Stimulated activated CD8-positive, alpha-beta memory T cell treated with anti-CD3 and anti-CD28 coated beads, Interleukin-15, amount 100 ng/mL, for 48 hours (primary cell): ENCODE measurements at regions not wholly inside any gene's neighbourhood (a gene's known extent, or its start where the extent isn't known, plus 50 kb on each side); places are given as distances from the start of the nearest gene placed in this dataset.
"Not testable (repeated sequence)": the region's sequence is repeated elsewhere in the genome, so short reads cannot be mapped to it uniquely, and the experiment has no call there.

Source experiments
- DNase-seq, 2 donors: peaks; one replicate each; pipeline ENCODE4 v3.0.0-alpha.2; 2020; ENCODE audit warnings: low read depth in 2 of 2

- no peak for DNase-seq
Measured at GRCh38 chr2:7377916-7378569, 460.8 kb downstream of the RNF144A start.

- no peak for DNase-seq
Measured at GRCh38 chr2:7378591-7378990, 461.4 kb downstream of the RNF144A start.

- no peak for DNase-seq
Measured at GRCh38 chr2:7379799-7380198, 462.6 kb downstream of the RNF144A start.

DNA sequence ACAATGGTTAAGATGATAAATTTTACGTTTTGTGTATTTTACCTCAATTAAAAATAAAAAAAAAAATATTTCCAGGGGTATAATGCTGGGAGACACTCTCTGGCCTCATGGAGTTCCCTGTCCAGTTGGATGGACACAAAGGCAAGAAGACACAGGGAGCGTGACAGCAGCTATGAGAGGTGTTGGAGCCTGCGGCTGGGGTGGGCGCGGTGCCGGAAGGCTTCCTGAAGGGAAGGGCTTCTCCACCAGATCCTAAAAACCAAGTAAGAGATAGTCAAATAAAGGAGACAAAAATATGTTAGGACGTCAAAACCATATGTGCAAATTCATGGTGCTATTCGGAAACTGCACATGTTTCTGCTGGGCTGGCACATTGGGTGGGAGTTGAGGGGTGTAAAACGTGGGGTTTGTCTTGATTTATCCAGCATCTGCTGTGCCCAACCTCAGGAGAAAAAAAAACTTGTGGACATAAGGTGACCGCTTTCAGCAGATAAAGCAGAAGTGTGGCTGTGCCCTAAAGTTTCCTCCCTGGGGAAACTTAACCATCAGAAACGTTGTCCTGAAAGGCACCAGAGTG is 467.6 kb downstream of the RNF144A start:
- DNase-seq, result no peak

DNA sequence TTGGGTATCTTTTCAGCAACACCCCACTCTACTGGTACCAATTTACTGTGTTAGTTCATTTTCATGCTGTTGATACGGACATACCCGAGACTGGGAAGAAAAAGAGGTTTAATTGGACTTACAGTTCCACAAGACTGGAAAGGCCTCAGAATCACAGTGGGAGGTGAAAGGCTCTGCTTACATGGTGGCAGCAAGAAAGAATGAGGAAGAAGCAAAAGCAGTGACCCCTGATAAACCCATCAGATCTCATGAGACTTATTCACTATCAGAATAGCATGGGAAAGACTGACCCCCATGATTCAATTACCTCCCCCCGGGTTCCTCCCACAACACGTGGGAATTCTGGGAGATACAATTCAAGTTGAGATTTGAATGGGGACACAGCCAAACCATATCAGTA is 473.1 kb downstream of the RNF144A start:
- DNase-seq, result not testable (repeated sequence)

DNA sequence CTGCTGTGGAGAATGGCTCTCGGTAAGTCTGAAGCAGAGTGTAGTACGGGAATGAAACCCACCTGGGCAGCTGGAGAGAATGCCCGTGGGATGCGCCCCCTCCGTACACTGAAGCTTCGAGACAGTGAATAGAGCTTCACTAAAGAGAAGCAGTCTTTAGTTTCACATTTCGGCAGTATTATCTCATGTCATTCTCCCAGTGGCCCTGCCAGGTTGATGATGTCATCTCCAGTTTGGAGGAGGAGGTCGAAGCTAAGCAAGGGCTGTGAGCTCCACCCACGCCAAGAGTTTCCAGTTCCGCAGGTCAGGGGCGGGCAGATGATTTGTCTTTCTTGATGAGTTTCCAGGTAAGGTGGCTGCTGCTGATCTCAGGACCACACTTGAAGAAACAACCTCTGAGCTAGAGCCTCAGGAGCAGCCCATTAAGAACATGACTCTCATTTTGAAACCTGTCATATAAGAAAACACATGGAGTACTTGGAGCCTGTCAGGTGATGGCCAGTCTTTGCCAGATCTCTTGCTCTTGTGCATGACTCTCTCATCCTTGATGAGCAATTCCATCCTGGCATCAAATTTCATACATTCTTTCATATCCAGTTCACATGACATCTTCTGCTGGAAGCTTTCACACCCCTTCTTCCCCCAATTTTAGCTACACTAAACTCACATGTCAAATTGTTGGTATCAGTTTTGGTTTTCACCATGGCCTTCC is 475.0 kb downstream of the RNF144A start:
- DNase-seq, result no peak

GRCh38 chr2:7394195-7394594 is 477.0 kb downstream of the RNF144A start:
- no peak for DNase-seq

DNA sequence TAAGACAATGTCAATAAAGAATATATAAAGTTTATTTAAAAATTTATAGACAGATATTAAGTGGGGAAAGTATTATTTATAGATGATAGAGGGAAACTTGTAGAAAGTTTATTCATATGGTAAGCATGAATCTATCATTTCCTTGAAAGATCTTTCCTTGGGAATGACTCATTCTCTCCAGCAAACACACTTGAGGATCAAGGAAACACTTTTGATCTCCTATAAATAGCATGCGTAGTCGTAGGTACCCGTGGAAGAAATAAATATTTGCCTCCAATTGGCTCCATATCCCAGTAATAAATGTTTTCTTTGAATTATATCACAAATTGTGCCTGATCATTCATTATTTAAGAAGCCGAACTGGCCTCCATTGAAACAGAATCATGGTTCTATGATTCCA is 483.4 kb downstream of the RNF144A start:
- no peak for DNase-seq

GRCh38 chr2:7403092-7403775 is 486.0 kb downstream of the RNF144A start:
- no peak for DNase-seq

GRCh38 chr2:7405861-7406715 is 488.9 kb downstream of the RNF144A start:
- DNase-seq, result no peak

GRCh38 chr2:7407001-7407400 is 489.8 kb downstream of the RNF144A start:
- no peak for DNase-seq

DNA sequence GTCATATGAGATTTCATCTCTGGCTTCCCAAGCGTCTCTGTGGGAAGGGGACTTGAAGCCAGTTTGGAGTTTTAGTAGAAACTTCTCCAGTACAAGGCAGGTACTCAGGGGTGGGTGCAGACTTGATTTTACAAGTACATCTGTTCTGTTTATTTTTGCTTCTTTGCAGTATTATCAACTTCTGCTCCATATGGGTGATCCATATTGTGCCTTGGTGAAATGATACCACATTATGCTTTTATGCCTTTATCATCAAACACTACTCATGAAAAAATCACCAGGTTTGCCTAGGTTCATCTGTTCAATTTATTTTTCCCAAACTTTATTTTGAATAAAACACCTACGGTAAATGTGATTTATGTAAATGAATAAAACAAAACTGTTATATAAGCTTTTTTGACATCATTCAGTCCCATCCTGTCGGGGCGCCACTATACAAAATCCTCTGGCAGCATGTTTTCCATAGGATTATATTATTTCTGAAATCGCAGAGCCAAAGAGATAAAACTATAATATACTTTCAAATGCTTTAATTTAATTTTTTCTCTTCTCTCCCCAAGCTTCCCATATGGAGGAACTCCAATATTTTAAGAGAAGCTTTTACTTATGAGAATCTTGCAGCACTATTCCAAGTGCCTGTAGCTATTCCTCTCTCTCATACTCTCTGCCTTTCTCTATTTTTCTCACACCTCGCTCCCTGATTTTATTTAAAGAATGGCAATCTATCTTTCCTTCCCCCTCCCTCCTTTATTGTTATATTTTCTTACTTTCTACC is 490.9 kb downstream of the RNF144A start:
- no peak for DNase-seq

DNA sequence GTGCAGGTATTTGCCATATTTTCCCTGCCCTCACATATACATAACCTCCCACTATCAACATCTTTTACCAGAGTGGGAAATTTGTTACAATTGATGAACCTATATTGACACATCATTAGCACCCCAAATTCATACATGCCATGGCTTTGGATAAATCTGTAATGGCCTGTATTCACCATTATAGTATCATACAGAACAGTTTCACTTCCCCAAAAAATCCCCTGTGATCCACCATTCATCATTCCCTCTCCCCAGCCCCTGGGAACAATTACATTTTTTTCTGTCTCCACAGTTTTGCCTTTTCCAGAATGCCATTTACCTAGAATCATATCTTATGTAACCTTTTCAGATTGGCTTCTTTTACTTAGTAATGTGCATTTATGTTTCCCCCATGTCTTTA is 494.5 kb downstream of the RNF144A start:
- no peak for DNase-seq

DNA sequence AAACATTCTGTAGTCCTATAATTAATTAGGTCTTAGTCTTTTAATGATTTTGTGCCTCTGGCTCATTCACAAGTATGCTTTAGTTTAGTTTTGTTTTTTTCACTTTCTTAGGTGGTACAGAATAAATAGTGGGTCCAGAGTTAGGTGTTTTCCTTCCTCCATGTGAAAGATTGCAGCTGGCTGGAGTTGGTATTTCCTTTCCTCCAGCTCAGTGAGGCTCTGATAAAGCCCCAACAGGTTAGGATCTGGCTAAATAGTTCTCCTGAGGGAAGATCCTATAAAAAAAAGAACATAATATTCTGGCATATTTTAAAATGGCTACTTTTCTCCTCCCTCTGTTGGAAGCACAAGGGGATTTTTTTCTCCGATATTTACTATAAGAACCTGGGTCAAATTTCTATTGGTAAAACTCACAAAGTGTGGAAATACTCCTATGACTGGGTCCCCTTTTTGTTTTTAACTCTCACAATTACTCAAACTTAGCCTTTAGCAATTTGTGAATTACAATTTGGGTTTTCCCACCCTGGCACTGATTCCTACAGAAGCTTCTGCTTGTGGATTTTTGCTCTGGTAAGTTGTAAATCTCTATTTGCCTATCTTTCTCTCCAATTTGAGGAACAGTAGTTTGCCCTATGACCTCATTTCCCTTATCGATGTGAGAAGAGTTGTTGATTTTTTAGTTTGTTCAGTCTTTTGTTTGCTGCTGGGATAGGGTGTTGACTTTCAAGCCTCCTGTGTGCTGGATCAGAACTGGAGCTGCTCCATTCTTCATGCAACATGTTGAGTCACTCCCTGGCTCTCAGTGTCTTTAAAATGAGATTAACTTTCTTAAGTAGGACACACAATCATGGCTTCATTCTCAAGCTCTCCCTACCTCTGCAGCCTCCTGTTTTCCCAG is 500.9 kb downstream of the RNF144A start:
- no peak for DNase-seq

DNA sequence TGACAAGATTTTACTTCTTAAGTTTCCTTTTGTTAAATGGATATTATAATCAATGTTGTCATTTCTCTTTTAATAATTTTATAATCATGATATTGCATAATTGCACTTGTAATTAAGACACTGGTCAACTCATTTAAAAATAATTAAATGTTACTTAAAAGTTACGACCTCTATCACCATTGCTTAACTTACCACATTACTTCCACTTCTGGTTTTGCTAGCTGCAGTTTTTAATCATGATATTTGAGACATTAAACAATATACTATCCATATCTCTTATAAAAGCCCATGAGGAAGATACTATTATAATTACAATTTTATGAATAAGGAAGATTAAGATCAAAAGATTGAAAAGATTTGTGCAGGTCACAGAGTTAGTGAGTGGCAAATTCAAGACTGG is 502.0 kb downstream of the RNF144A start:
- no peak for DNase-seq

DNA sequence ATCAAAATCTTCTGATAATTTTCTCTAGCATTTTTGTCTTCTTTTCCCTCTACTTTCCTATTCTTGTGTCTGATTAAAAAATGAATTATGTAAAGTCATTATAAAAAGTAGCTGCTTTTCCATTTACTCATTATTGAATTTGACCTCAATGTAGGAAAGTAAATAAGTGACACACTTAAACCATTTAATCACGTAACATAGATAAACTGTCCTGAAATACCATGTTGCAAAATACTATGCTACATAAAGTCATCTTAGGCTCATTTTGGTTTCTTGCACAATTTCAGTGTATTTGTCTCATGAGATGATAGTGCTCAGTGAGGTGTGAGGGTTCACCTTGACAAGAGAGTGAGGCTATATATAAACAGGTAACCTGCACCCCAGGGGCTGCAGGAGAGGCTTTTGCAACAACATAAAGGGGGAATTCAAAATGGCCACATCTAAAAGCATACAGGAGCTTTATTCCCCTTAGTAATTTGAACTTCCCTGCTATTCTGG is 502.7 kb downstream of the RNF144A start:
- DNase-seq, result no peak

- DNase-seq, result no peak
Measured at GRCh38 chr2:7420530-7420929, 503.3 kb downstream of the RNF144A start.

- DNase-seq, result no peak
Measured at GRCh38 chr2:7424481-7424880, 507.3 kb downstream of the RNF144A start.

DNA sequence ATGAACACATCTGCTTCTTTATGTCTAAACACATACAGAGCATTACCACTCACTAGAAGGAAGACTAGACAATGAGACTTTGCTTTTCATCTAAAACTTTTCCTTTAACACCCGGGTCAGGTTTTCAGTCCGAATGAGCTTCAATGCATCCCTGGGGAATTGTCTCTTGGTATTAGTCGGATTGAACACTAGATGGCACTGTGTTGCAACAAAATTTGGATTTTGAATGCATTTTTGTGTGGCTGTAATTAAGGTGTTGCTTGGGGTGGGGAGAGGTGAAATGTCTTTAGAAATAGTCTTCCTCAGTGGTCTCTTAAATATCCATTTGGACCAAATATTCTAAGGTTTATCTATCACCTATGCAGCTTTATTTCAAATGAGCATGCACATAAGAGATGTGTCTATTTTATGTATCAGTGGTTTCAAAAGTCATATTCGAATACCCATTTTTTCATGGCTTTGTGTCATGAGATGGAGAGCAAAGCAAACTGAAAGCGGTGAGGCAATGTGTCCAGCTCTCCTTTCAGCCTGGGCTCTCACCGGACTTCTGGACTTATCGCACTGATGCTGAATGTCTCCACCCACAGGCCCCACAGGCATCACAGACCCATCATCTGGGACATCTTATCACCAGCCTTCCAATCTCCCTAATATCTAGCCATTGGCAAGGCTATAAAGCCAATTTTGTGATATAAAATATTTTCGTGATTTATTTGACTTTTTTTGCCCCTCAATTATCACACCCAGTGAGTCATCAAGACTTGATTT is 510.3 kb downstream of the RNF144A start:
- no peak for DNase-seq
